CD4-positive, alpha-beta memory T cell (primary cell): ENCODE measurements at regions not wholly inside any gene's neighbourhood (a gene's known extent, or its start where the extent isn't known, plus 50 kb on each side); places are given as distances from the start of the nearest gene placed in this dataset.

Experiments
- CTCF ChIA-PET: fragments of 350-600 bp; sonication (Branson Sonifier 250); formaldehyde crosslinking; loops from one replicate; lab custom pipeline; 2021; ENCODE audit warnings: inconsistent platforms; ENCODE audit not compliant: partially characterized antibody; lab: Charles Lee
- POLR2A ChIA-PET: fragments of 350-600 bp; sonication (Branson Sonifier 250); formaldehyde crosslinking; loops from one replicate; lab custom pipeline; 2021; ENCODE audit not compliant: partially characterized antibody; lab: Charles Lee
- DNase-seq, 5 donors: peaks; one replicate each; pipeline versions ENCODE4 v3.0.0 to v3.0.0-alpha.2; 2020 to 2022; ENCODE audit warnings: mixed read lengths in 1 of 5
- H3K27ac ChIP-seq: one replicate; pipeline ENCODE4 v1.7.0; 2013; ENCODE audit warnings: low read depth, low read length
- H3K27me3 ChIP-seq: 2 replicates; pipeline ENCODE4 v1.7.0; 2013; ENCODE audit warnings: mild to moderate bottlenecking, low read length, moderate library complexity; ENCODE audit not compliant: insufficient read depth
- H3K36me3 ChIP-seq: 2 replicates; pipeline ENCODE4 v1.7.0; 2013; ENCODE audit warnings: mild to moderate bottlenecking, low read length, moderate library complexity; ENCODE audit not compliant: insufficient read depth
- H3K4me1 ChIP-seq: 2 replicates; pipeline ENCODE4 v1.7.0; 2013; ENCODE audit warnings: mild to moderate bottlenecking, low read length, moderate library complexity; ENCODE audit not compliant: insufficient read depth
- H3K4me3 ChIP-seq, 2 donors: one replicate each; pipeline ENCODE4 v1.7.0; 2013; ENCODE audit warnings: low read length in 2 of 2, mild to moderate bottlenecking in 1 of 2
- H3K9me3 ChIP-seq, 2 donors: one replicate each; pipeline ENCODE4 v1.7.0; 2013; ENCODE audit warnings: low read length in 2 of 2, control low read depth in 1 of 2; ENCODE audit not compliant: control insufficient read depth in 1 of 2
- H3K27ac Mint-ChIP-seq, 7 donors: one replicate each; pipeline ENCODE4 v1.8.0; 2020 to 2021; ENCODE audit warnings: mixed read lengths in 7 of 7, mild to moderate bottlenecking in 6 of 7, inconsistent platforms in 3 of 7, moderate library complexity in 3 of 7
- H3K27me3 Mint-ChIP-seq, 2 donors: one replicate each; pipeline ENCODE4 v1.8.0; 2020 to 2021; ENCODE audit warnings: mixed read lengths in 2 of 2
- H3K36me3 Mint-ChIP-seq, 2 donors: one replicate each; pipeline ENCODE4 v1.8.0; 2020 to 2021; ENCODE audit warnings: mixed read lengths in 2 of 2, inconsistent platforms in 1 of 2, mild to moderate bottlenecking in 1 of 2
- H3K4me1 Mint-ChIP-seq, 4 donors: one replicate each; pipeline ENCODE4 v1.8.0; 2020 to 2021; ENCODE audit warnings: mixed read lengths in 4 of 4, mild to moderate bottlenecking in 1 of 4
- H3K4me3 Mint-ChIP-seq, 8 donors: one replicate each; pipeline ENCODE4 v1.8.0; 2020 to 2021; ENCODE audit warnings: mixed read lengths in 8 of 8, mild to moderate bottlenecking in 7 of 8, moderate library complexity in 6 of 8, inconsistent platforms in 3 of 8
- H3K9me3 Mint-ChIP-seq, 8 donors: one replicate each; pipeline ENCODE4 v1.8.0; 2020 to 2021; ENCODE audit warnings: mixed read lengths in 8 of 8, mild to moderate bottlenecking in 5 of 8, inconsistent platforms in 3 of 8, moderate library complexity in 1 of 8
- intact Hi-C: fragments of 100-400 bp; cut with micrococcal nuclease; formaldehyde crosslinking; loops from one replicate; pipeline ENCODE4 v1.15.1; 2023

DNA sequence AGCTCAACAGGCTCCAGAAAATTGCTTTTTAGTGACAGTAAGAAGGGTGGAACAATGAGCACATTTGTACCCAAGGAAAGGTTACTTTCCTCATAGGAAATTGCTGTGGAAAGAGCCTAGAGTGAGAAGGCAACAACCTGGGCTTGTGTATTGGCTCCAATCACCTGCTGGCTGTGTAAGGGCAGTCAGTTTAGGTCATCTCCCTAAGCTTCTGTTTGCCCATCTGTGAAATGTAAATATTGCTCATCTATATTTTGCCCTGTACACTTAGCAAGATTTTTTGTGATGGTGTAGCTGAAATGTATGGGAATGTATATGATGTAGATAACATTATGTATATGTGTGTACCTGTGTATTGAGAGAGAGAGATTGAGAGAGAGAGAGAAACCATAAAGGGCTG lies 225.2 kb upstream of the MPHOSPH6 start:
- DNase-seq: no peak
- Mint-ChIP-seq H3K27ac (no peak overlapping the region), H3K4me3 (no peak overlapping the region), H3K27me3 (peaks cover 2 to 9% of the 10 kb centered on the region in 2 donors), H3K36me3 (no peaks in the 10 kb centered on the region), H3K4me1 (no peaks in the 10 kb centered on the region), H3K9me3 (no peaks in the 10 kb centered on the region)
- intact Hi-C loops: no loop called here
- Histone ChIP-seq H3K4me1 (no peaks in the 10 kb centered on the region), H3K36me3 (no peaks in the 10 kb centered on the region), H3K27ac (no peak overlapping the region), H3K27me3 (no peaks in the 10 kb centered on the region), H3K9me3 (no peaks in the 10 kb centered on the region), H3K4me3 (no peak overlapping the region)
- ChIA-PET CTCF (interaction anchor here (1.4 kb wide), 1 partner anchor 11 kb away, joined by 5 read pairs; no protein-coding TSS in a partner anchor), POLR2A (no interaction called here)

DNA sequence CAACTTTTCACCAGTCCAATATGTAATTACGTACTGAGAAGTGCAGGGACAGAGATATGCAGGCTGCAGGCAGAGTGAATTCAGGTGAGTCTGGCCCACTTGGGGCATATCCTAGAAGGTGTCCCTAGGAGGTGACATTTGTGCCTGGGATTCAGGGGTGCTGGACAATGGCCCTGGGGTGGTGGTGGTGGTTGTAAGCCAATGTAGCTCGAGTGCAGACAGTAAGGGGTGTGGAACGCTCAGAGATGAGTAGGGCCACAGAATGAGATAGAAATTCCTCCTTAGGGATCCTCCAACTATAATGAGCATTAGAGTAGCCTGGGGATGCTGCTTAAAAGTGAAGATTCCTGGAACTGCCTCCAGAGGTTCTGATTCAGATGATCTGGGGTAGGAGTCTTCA lies 221.7 kb upstream of the MPHOSPH6 start:
- intact Hi-C loops: no loop called here
- DNase-seq: no peak
- Histone ChIP-seq H3K27ac (no peak overlapping the region), H3K36me3 (no peaks in the 10 kb centered on the region), H3K27me3 (no peaks in the 10 kb centered on the region), H3K4me1 (no peaks in the 10 kb centered on the region), H3K4me3 (no peak overlapping the region), H3K9me3 (no peaks in the 10 kb centered on the region)
- H3K9me3 Mint-ChIP-seq: no peaks in the 10 kb centered on the region
- peaks cover 0 to 4% of the 10 kb centered on the region in 2 donors for H3K27me3 Mint-ChIP-seq
- H3K4me3 Mint-ChIP-seq: no peak overlapping the region
- H3K36me3 Mint-ChIP-seq: no peaks in the 10 kb centered on the region
- POLR2A ChIA-PET: no interaction called here
- no peaks in the 10 kb centered on the region for H3K4me1 Mint-ChIP-seq
- CTCF ChIA-PET: no interaction called here
- no peak overlapping the region for H3K27ac Mint-ChIP-seq

DNA sequence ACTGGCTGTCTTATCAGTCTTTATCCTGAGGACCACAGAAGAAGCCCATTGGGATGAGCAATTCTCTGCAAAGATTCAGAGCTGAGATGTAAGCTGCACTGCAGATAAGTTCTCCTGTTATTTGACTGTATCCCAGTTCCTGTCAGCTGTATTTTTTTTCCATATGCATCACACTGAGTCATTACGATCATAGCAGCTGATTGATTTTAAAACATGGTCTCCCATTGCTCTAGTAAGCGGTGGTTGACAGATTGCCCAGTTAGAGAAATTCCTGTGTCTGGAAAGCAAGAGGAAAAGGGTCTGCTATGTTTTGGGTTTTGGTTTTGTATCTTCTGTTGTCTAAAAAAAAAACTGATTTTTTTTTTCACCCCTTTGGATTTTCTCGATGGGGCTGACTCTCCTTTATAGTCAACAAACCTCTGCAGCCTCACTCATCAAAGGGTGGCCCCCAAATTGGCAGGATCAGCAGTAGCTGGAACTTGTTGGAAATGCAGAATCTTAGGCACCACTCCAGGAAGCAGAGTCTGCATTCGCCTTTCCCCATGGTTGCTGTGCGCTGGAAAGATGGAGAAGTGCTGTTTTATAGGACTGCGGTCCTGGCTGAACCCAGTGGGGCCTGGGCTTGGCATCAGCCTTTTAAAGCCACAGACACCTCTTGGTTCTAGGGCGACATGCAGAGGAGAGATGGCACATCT lies 220.1 kb upstream of the MPHOSPH6 start:
- H3K27ac ChIP-seq: no peak overlapping the region
- no peaks in the 10 kb centered on the region for H3K9me3 ChIP-seq
- POLR2A ChIA-PET: no interaction called here
- H3K27me3 Mint-ChIP-seq: peaks cover 0 to 4% of the 10 kb centered on the region in 2 donors
- intact Hi-C loops: no loop called here
- no peak overlapping the region for H3K4me3 ChIP-seq
- H3K27me3 ChIP-seq: no peaks in the 10 kb centered on the region
- H3K4me1 ChIP-seq: no peaks in the 10 kb centered on the region
- no peaks in the 10 kb centered on the region for H3K36me3 ChIP-seq
- H3K27ac Mint-ChIP-seq: no peak overlapping the region
- CTCF ChIA-PET: no interaction called here
- H3K9me3 Mint-ChIP-seq: no peaks in the 10 kb centered on the region
- no peak for DNase-seq
- H3K4me3 Mint-ChIP-seq: no peak overlapping the region
- no peaks in the 10 kb centered on the region for H3K4me1 Mint-ChIP-seq
- H3K36me3 Mint-ChIP-seq: no peaks in the 10 kb centered on the region

DNA sequence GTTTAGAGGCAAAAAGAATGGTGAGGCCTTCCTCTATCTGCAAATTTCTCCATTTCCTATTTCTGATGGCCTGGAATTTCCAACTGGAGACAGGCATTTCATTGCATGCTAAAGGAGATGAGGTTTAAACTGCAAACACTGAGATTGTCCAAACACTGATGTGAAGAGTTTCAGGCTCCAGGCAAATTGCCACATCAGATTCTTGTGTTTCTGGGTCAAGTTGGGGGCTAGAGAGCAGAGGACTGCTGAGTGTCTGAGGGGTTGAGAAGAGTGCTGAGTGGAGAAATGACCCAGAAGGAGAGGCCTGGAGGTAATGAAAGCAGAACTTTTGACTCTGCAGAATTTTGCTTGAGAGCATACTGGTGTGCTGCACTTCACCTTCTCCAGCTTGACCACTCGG lies 216.7 kb upstream of the MPHOSPH6 start:
- Histone ChIP-seq H3K4me1 (no peaks in the 10 kb centered on the region), H3K36me3 (no peaks in the 10 kb centered on the region), H3K27ac (no peak overlapping the region), H3K4me3 (no peak overlapping the region), H3K27me3 (no peaks in the 10 kb centered on the region), H3K9me3 (no peaks in the 10 kb centered on the region)
- Mint-ChIP-seq H3K27ac (no peak overlapping the region), H3K27me3 (peaks cover 1 to 3% of the 10 kb centered on the region in 2 donors), H3K36me3 (no peaks in the 10 kb centered on the region), H3K4me1 (no peaks in the 10 kb centered on the region), H3K9me3 (peaks cover 0 to 2% (median 0%) of the 10 kb centered on the region in 8 donors), H3K4me3 (no peak overlapping the region)
- intact Hi-C loops: no loop called here
- CTCF ChIA-PET: no interaction called here
- POLR2A ChIA-PET: no interaction called here
- DNase-seq: no peak

DNA sequence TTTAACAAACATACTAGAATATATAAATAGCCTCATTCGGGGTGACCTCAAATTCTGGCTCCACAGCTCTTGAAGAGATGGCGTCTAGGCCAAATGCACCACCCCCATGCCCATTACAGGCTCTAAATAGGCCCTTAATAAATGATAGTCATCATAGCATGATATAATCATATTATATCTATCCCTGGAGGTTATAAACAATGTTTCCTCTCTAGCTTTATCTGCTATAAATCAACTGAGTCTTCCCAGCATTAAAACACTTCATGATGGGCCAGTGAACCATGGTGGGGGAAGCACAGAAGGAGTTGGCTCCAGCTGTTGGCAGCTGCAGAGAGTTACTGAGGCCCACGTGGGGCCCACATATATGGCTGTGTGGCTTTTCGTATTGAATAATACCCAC lies 214.9 kb upstream of the MPHOSPH6 start:
- Histone ChIP-seq H3K4me1 (no peaks in the 10 kb centered on the region), H3K36me3 (no peaks in the 10 kb centered on the region), H3K27ac (no peak overlapping the region), H3K9me3 (no peaks in the 10 kb centered on the region), H3K4me3 (no peak overlapping the region), H3K27me3 (no peaks in the 10 kb centered on the region)
- Mint-ChIP-seq H3K4me3 (no peak overlapping the region), H3K4me1 (no peaks in the 10 kb centered on the region), H3K27ac (no peak overlapping the region), H3K9me3 (peaks cover 0 to 8% (median 0%) of the 10 kb centered on the region in 8 donors), H3K27me3 (peaks cover 3% of the 10 kb centered on the region in 2 donors), H3K36me3 (no peaks in the 10 kb centered on the region)
- POLR2A ChIA-PET: no interaction called here
- intact Hi-C loops: no loop called here
- CTCF ChIA-PET: interaction anchor here (1.0 kb wide), 1 partner anchor 10 kb away, joined by 5 read pairs; no protein-coding TSS in a partner anchor
- DNase-seq: no peak

DNA sequence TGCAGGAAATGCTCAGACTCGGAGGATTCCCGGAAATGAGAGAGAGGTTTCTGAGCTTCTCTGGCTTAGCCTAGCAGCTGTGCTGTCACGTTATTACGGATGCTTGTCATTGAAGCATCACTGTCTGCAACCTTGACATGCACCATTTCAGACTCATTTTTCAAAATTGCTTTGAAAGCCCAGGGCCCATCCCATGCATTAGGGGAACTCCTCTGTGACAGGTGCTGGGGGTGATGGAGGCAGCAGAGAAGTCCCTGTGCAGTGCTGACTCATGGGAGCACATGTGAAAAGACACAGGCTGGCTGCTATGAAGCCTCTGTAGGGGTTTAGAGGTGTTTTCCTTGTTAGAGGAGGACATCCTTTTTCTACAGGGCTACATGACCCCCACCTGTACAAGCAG lies 214.0 kb upstream of the MPHOSPH6 start:
- Mint-ChIP-seq H3K9me3 (peaks cover 0 to 12% (median 0%) of the 10 kb centered on the region in 8 donors), H3K36me3 (no peaks in the 10 kb centered on the region), H3K4me1 (no peaks in the 10 kb centered on the region), H3K27ac (no peak overlapping the region), H3K4me3 (no peak overlapping the region), H3K27me3 (peaks cover 3% of the 10 kb centered on the region in 2 donors)
- ChIA-PET CTCF (interaction anchor here (1.0 kb wide), 1 partner anchor 11 kb away, joined by 5 read pairs; no protein-coding TSS in a partner anchor), POLR2A (no interaction called here)
- no peak for DNase-seq
- intact Hi-C loops: no loop called here
- Histone ChIP-seq H3K27ac (no peak overlapping the region), H3K9me3 (no peaks in the 10 kb centered on the region), H3K4me1 (no peaks in the 10 kb centered on the region), H3K27me3 (no peaks in the 10 kb centered on the region), H3K4me3 (no peak overlapping the region), H3K36me3 (no peaks in the 10 kb centered on the region)

DNA sequence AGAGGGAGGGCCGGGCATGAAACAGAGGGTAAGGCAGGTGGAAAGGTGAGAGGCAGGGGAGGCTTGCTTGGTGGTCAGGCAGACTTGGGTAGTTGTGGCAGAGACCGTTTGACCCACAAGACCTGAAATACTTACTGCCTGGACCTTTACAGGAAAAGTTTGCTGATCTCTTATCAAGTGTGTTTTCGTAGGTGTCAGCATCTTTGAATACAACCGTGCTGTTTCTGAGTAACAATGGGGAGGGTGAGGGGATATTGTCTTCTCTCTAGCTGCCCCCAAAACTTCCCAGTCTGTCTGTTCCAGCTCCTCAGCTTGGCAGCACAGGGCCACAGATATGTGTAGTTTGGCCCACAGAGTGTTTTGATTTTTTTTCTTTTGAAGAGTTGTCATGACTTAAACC lies 212.5 kb upstream of the MPHOSPH6 start:
- H3K4me1 Mint-ChIP-seq: no peaks in the 10 kb centered on the region
- peaks cover 3% of the 10 kb centered on the region in 2 donors for H3K27me3 Mint-ChIP-seq
- Histone ChIP-seq H3K27ac (no peak overlapping the region), H3K4me3 (no peak overlapping the region), H3K27me3 (no peaks in the 10 kb centered on the region), H3K36me3 (no peaks in the 10 kb centered on the region), H3K4me1 (no peaks in the 10 kb centered on the region), H3K9me3 (no peaks in the 10 kb centered on the region)
- ChIA-PET CTCF (no interaction called here), POLR2A (no interaction called here)
- DNase-seq: no peak
- H3K9me3 Mint-ChIP-seq: peaks cover 0 to 12% (median 0%) of the 10 kb centered on the region in 8 donors
- no peak overlapping the region for H3K27ac Mint-ChIP-seq
- no peaks in the 10 kb centered on the region for H3K36me3 Mint-ChIP-seq
- intact Hi-C loops: no loop called here
- no peak overlapping the region for H3K4me3 Mint-ChIP-seq
